Gastrocnemius medialis (tissue), 4 donors: ENCODE measurements at regions not wholly inside any gene's neighbourhood (a gene's known extent, or its start where the extent isn't known, plus 50 kb on each side); places are given as distances from the start of the nearest gene placed in this dataset.

ENCODE experiments used
- ATAC-seq, 2 donors: fragments of 150-250 bp; one replicate each; pipeline ENCODE4 v1.9.1; 2016
- DNase-seq, 2 donors: peaks; one replicate each; pipeline ENCODE4 v3.0.0-alpha.2; 2019
- H3K27ac ChIP-seq, 4 donors: fragments of 200-600 bp; sonication (generic); 1 replicate in 1 of 4; 2 replicates in 3 of 4; pipeline ENCODE4 v1.5.1; 2016 to 2018; ENCODE audit warnings: mild to moderate bottlenecking in 2 of 4, moderate library complexity in 1 of 4
- H3K27me3 ChIP-seq, 3 donors: fragments of 200-600 bp; sonication (generic) in 2 of 3; 1 replicate in 1 of 3; 2 replicates in 2 of 3; pipeline versions ENCODE4 v1.5.1 to v1.6.0; 2016 to 2019; ENCODE audit warnings: mild to moderate bottlenecking in 1 of 3, moderate library complexity in 1 of 3
- H3K36me3 ChIP-seq, 2 donors: fragments of 200-600 bp; sonication (generic) in 1 of 2; one replicate each; pipeline ENCODE4 v1.5.1; 2017 to 2018
- H3K4me1 ChIP-seq, 2 donors: fragments of 200-600 bp; sonication (generic) in 1 of 2; one replicate each; pipeline ENCODE4 v1.5.1; 2016 to 2017; ENCODE audit warnings: mild to moderate bottlenecking in 2 of 2
- H3K4me3 ChIP-seq, 4 donors: fragments of 200-600 bp; sonication (generic) in 3 of 4; 1 replicate in 1 of 4; 2 replicates in 3 of 4; pipeline ENCODE4 v1.5.1; 2016 to 2019; ENCODE audit warnings: mild to moderate bottlenecking in 2 of 4
- H3K9me3 ChIP-seq, 3 donors: fragments of 200-600 bp; sonication (generic) in 2 of 3; 1 replicate in 1 of 3; 2 replicates in 2 of 3; pipeline ENCODE4 v1.5.1; 2016 to 2019
- POLR2A ChIP-seq, 2 donors: fragments of 450-650 bp; IDR thresholded peaks; one replicate each; pipeline ENCODE4 v1.6.1; 2017; ENCODE audit warnings: antibody characterized with exemption in 2 of 2, mild to moderate bottlenecking in 2 of 2, moderate library complexity in 2 of 2
- in situ Hi-C, 4 donors: fragments of 200-750 bp; cut with MboI; loops; one replicate each; pipeline versions ENCODE4 v1.15.0 to v1.8.0; 2017; ENCODE audit warnings: low sequenced_read_pairs in 4 of 4
- intact Hi-C: fragments of 100-400 bp; cut with DNase I; formaldehyde crosslinking; loops from one replicate; pipeline ENCODE4 v1.15.1; 2023; ENCODE audit warnings: low total_unique reads
- TF ChIP-seq, protein P1 (sequence below), 5 experiments: fragments of 450-650 bp in 3 of 5; fragments of 200-600 bp in 2 of 5; sonication (generic) in 2 of 5; IDR thresholded peaks in 4 of 5; conservative IDR thresholded peaks in 1 of 5; 1 replicate in 4 of 5; 2 replicates in 1 of 5; pipeline ENCODE4 v1.5.1; 2016 to 2019; ENCODE audit warnings: antibody characterized with exemption in 5 of 5, mild to moderate bottlenecking in 3 of 5, moderate library complexity in 3 of 5

- intact Hi-C loops, result no loop called here
- Histone ChIP-seq H3K4me3 (no peak overlapping the region), H3K36me3 (no peaks in the 10 kb centered on the region), H3K4me1 (peaks cover 5 to 8% of the 10 kb centered on the region in 2 donors), H3K27ac (no peak overlapping the region), H3K9me3 (no peaks in the 10 kb centered on the region), H3K27me3 (no peaks in the 10 kb centered on the region)
- TF ChIP-seq, protein P1, sequence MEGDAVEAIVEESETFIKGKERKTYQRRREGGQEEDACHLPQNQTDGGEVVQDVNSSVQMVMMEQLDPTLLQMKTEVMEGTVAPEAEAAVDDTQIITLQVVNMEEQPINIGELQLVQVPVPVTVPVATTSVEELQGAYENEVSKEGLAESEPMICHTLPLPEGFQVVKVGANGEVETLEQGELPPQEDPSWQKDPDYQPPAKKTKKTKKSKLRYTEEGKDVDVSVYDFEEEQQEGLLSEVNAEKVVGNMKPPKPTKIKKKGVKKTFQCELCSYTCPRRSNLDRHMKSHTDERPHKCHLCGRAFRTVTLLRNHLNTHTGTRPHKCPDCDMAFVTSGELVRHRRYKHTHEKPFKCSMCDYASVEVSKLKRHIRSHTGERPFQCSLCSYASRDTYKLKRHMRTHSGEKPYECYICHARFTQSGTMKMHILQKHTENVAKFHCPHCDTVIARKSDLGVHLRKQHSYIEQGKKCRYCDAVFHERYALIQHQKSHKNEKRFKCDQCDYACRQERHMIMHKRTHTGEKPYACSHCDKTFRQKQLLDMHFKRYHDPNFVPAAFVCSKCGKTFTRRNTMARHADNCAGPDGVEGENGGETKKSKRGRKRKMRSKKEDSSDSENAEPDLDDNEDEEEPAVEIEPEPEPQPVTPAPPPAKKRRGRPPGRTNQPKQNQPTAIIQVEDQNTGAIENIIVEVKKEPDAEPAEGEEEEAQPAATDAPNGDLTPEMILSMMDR (IDR thresholded peaks at IDR 0.05 in 4 of 5, conservative IDR thresholded peaks at IDR 0.05 in 1 of 5), result no peak
- no peak for TF ChIP-seq POLR2A (IDR thresholded peaks at IDR 0.05)
- ATAC-seq, result no peak
- in situ Hi-C loops, result no loop called here
- no peak for DNase-seq
Observed at GRCh38 chr10:10873289-10873688, 144.4 kb upstream of the CELF2 start.

DNA sequence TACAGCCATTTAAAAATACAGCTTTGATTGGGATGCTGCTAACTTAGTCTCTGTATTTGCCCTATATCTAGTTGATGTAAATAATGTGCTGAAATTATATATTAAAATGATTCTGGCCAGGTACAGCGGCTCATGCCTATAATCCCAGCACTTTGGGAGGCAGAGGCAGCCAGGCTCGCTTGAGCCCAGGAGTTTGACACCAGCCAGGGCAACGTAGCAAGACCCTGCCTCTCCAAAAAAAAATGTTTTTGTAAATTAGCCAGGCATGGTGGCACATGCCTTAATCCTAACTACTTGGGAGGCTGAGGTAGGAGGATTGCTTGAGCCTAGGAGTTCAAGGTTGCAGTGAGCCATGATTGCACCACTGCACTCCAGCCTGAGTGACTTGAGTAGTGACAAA is 143.8 kb upstream of the CELF2 start:
- intact Hi-C loops (no loop called here), in situ Hi-C loops (no loop called here)
- Histone ChIP-seq H3K27me3 (no peaks in the 10 kb centered on the region), H3K4me1 (peaks cover 5 to 8% of the 10 kb centered on the region in 2 donors), H3K27ac (no peak overlapping the region), H3K36me3 (no peaks in the 10 kb centered on the region), H3K4me3 (no peak overlapping the region), H3K9me3 (no peaks in the 10 kb centered on the region)
- TF ChIP-seq, protein P1 (IDR thresholded peaks at IDR 0.05 in 4 of 5, conservative IDR thresholded peaks at IDR 0.05 in 1 of 5), result no peak
- TF ChIP-seq POLR2A (IDR thresholded peaks at IDR 0.05), result no peak
- DNase-seq (no peak), ATAC-seq (no peak)

- no peaks in the 10 kb centered on the region for H3K27me3 ChIP-seq
- in situ Hi-C loops (no loop called here), intact Hi-C loops (no loop called here)
- TF ChIP-seq POLR2A (IDR thresholded peaks at IDR 0.05), result no peak
- no peaks in the 10 kb centered on the region for H3K36me3 ChIP-seq
- no peak overlapping the region for H3K4me3 ChIP-seq
- no peak overlapping the region for H3K27ac ChIP-seq
- H3K4me1 ChIP-seq, result no peaks in the 10 kb centered on the region
- ATAC-seq (no peak), DNase-seq (no peak)
- H3K9me3 ChIP-seq, result no peaks in the 10 kb centered on the region
Observed at GRCh38 chr10:10878963-10879362, 138.7 kb upstream of the CELF2 start.

- no peak overlapping the region for H3K27ac ChIP-seq
- no peaks in the 10 kb centered on the region for H3K27me3 ChIP-seq
- no peaks in the 10 kb centered on the region for H3K9me3 ChIP-seq
- TF ChIP-seq POLR2A (IDR thresholded peaks at IDR 0.05), result no peak
- TF ChIP-seq, protein P1 (IDR thresholded peaks at IDR 0.05 in 4 of 5, conservative IDR thresholded peaks at IDR 0.05 in 1 of 5), result no peak
- no peaks in the 10 kb centered on the region for H3K36me3 ChIP-seq
- no peak for DNase-seq
- in situ Hi-C loops (no loop called here), intact Hi-C loops (no loop called here)
- no peak overlapping the region for H3K4me3 ChIP-seq
- H3K4me1 ChIP-seq, result no peaks in the 10 kb centered on the region
- ATAC-seq, result no peak
Observed at GRCh38 chr10:10881117-10881813, 136.4 kb upstream of the CELF2 start.

- H3K36me3 ChIP-seq, result no peaks in the 10 kb centered on the region
- no peaks in the 10 kb centered on the region for H3K27me3 ChIP-seq
- no peak for DNase-seq
- no peaks in the 10 kb centered on the region for H3K9me3 ChIP-seq
- in situ Hi-C loops (no loop called here), intact Hi-C loops (no loop called here)
- no peak overlapping the region for H3K27ac ChIP-seq
- no peaks in the 10 kb centered on the region for H3K4me1 ChIP-seq
- H3K4me3 ChIP-seq, result no peak overlapping the region
- no peak for ATAC-seq
- no peak for TF ChIP-seq POLR2A (IDR thresholded peaks at IDR 0.05)
- TF ChIP-seq, protein P1 (IDR thresholded peaks at IDR 0.05 in 4 of 5, conservative IDR thresholded peaks at IDR 0.05 in 1 of 5), result no peak
Observed at GRCh38 chr10:10883737-10884136, 133.9 kb upstream of the CELF2 start.
